ENCODE measurements at regions not wholly inside any gene's neighbourhood (a gene's known extent, or its start where the extent isn't known, plus 50 kb on each side); places are given as distances from the start of the nearest gene placed in this dataset.

- no peaks in the 10 kb centered on the region for H3K9me3 ChIP-seq
- no peak overlapping the region for H3K27ac ChIP-seq
- no peaks in the 10 kb centered on the region for H3K4me1 ChIP-seq (replicated peaks)
- WGBS, result 69% methylated on average over 2 of the region's 2 CpGs
- H3K4me3 ChIP-seq, result no peak overlapping the region
- no peak for DNase-seq (ENCODE audit: low spot score)
- no peaks in the 10 kb centered on the region for H3K27me3 ChIP-seq (replicated peaks; ENCODE audit: insufficient read depth)
- no peaks in the 10 kb centered on the region for H3K36me3 ChIP-seq
- no peak for TF ChIP-seq POLR2A (IDR thresholded peaks at IDR 0.05)
- TF ChIP-seq POLR2AphosphoS5 (IDR thresholded peaks at IDR 0.05), result no peak
- intact Hi-C loops (cut with DNase I), result no loop called here
These were observed 176.3 kb upstream of the SEMA6A start for GRCh38 chr5:116750631-116751580.

- TF ChIP-seq POLR2A (IDR thresholded peaks at IDR 0.05), result no peak
- TF ChIP-seq POLR2AphosphoS5 (IDR thresholded peaks at IDR 0.05), result no peak
- TF ChIP-seq CTCF (IDR thresholded peaks at IDR 0.05), result no peak
- H3K36me3 ChIP-seq, result no peaks in the 10 kb centered on the region
- no peak overlapping the region for H3K27ac ChIP-seq
- H3K27me3 ChIP-seq (replicated peaks; ENCODE audit: insufficient read depth), result no peaks in the 10 kb centered on the region
- no peak overlapping the region for H3K4me3 ChIP-seq
- intact Hi-C loops (cut with DNase I), result no loop called here
- no peak for DNase-seq (ENCODE audit: low spot score)
- H3K4me1 ChIP-seq (replicated peaks), result no peaks in the 10 kb centered on the region
- WGBS, result 70% methylated on average over 1 of the region's 1 CpG
- no peaks in the 10 kb centered on the region for H3K9me3 ChIP-seq
These were observed 173.3 kb upstream of the SEMA6A start for GRCh38 chr5:116747881-116748280.

GRCh38 chr5:116746668-116747067 is 172.0 kb upstream of the SEMA6A start:
- Histone ChIP-seq H3K27me3 (replicated peaks; ENCODE audit: insufficient read depth) (no peaks in the 10 kb centered on the region), H3K4me1 (replicated peaks) (no peaks in the 10 kb centered on the region), H3K4me3 (no peak overlapping the region), H3K9me3 (no peaks in the 10 kb centered on the region), H3K36me3 (no peaks in the 10 kb centered on the region), H3K27ac (no peak overlapping the region)
- WGBS, result 58% methylated on average over 3 of the region's 3 CpGs
- DNase-seq (ENCODE audit: low spot score), result no peak
- intact Hi-C loops (cut with DNase I), result no loop called here
- TF ChIP-seq CTCF (IDR thresholded peaks at IDR 0.05), result no peak
- no peak for TF ChIP-seq POLR2A (IDR thresholded peaks at IDR 0.05)
- TF ChIP-seq POLR2AphosphoS5 (IDR thresholded peaks at IDR 0.05), result no peak

GRCh38 chr5:116740771-116741170 is 166.1 kb upstream of the SEMA6A start:
- Histone ChIP-seq H3K36me3 (no peaks in the 10 kb centered on the region), H3K27ac (no peak overlapping the region), H3K27me3 (replicated peaks; ENCODE audit: insufficient read depth) (no peaks in the 10 kb centered on the region), H3K4me1 (replicated peaks) (no peaks in the 10 kb centered on the region), H3K9me3 (no peaks in the 10 kb centered on the region), H3K4me3 (no peak overlapping the region)
- no peak for DNase-seq (ENCODE audit: low spot score)
- WGBS, result 100% methylated on average over 1 of the region's 1 CpG
- intact Hi-C loops (cut with DNase I), result no loop called here
- TF ChIP-seq POLR2AphosphoS5 (IDR thresholded peaks at IDR 0.05) (no peak), CTCF (IDR thresholded peaks at IDR 0.05) (no peak), POLR2A (IDR thresholded peaks at IDR 0.05) (no peak)

- Histone ChIP-seq H3K27me3 (replicated peaks; ENCODE audit: insufficient read depth) (no peaks in the 10 kb centered on the region), H3K9me3 (no peaks in the 10 kb centered on the region), H3K4me1 (replicated peaks) (no peaks in the 10 kb centered on the region), H3K36me3 (no peaks in the 10 kb centered on the region), H3K27ac (no peak overlapping the region), H3K4me3 (no peak overlapping the region)
- 40% methylated on average over 9 of the region's 9 CpGs for WGBS
- TF ChIP-seq POLR2A (IDR thresholded peaks at IDR 0.05) (no peak), CTCF (IDR thresholded peaks at IDR 0.05) (no peak), POLR2AphosphoS5 (IDR thresholded peaks at IDR 0.05) (no peak)
- no peak for DNase-seq (ENCODE audit: low spot score)
- intact Hi-C loops (cut with DNase I), result no loop called here
These were observed 164.9 kb upstream of the SEMA6A start for GRCh38 chr5:116739571-116739970.
